HG03066 (cell line): ENCODE measurements at regions not wholly inside any gene's neighbourhood (a gene's known extent, or its start where the extent isn't known, plus 50 kb on each side); places are given as distances from the start of the nearest gene placed in this dataset.

Experiments used
- ATAC-seq: cut with Tn5 transposase; IDR thresholded peaks from one replicate; pipeline ENCODE4 v1.9.1; 2021; ENCODE audit warnings: low read depth; ENCODE audit not compliant: unreplicated experiment

- ATAC-seq = no peak
These were observed 102.0 kb upstream of the ARHGAP24 start for GRCh38 chr4:85372966-85373365.

- ATAC-seq = no peak
These were observed 98.7 kb upstream of the ARHGAP24 start for GRCh38 chr4:85376285-85376684.

GRCh38 chr4:85381968-85382367 lies 93.0 kb upstream of the ARHGAP24 start:
- no peak for ATAC-seq

GRCh38 chr4:85391071-85391470 lies 83.9 kb upstream of the ARHGAP24 start:
- no peak for ATAC-seq

- ATAC-seq = peak; percentile 86
These were observed 83.2 kb upstream of the ARHGAP24 start for GRCh38 chr4:85391589-85392410.

GRCh38 chr4:85393201-85393600 lies 81.7 kb upstream of the ARHGAP24 start:
- peak; percentile 50 for ATAC-seq

- no peak for ATAC-seq
These were observed 76.7 kb upstream of the ARHGAP24 start for GRCh38 chr4:85398276-85398675.

- ATAC-seq = peak; percentile 71
These were observed 75.7 kb upstream of the ARHGAP24 start for GRCh38 chr4:85399270-85399669.

GRCh38 chr4:85402371-85402770 lies 72.6 kb upstream of the ARHGAP24 start:
- no peak for ATAC-seq

GRCh38 chr4:85406185-85406584 lies 68.8 kb upstream of the ARHGAP24 start:
- ATAC-seq = no peak

- no peak for ATAC-seq
These were observed 67.4 kb upstream of the ARHGAP24 start for GRCh38 chr4:85407546-85407945.

GRCh38 chr4:85408301-85408700 lies 66.6 kb upstream of the ARHGAP24 start:
- ATAC-seq = no peak

GRCh38 chr4:85409251-85409650 lies 65.7 kb upstream of the ARHGAP24 start:
- ATAC-seq = no peak

- ATAC-seq = no peak
These were observed 63.6 kb upstream of the ARHGAP24 start for GRCh38 chr4:85411386-85411785.

- no peak for ATAC-seq
These were observed 60.0 kb upstream of the ARHGAP24 start for GRCh38 chr4:85414972-85415371.

GRCh38 chr4:85416094-85416493 lies 58.9 kb upstream of the ARHGAP24 start:
- ATAC-seq = no peak

- no peak for ATAC-seq
These were observed 55.8 kb upstream of the ARHGAP24 start for GRCh38 chr4:85419103-85419502.

GRCh38 chr4:85420831-85421230 lies 54.1 kb upstream of the ARHGAP24 start:
- ATAC-seq = peak; percentile 62

- ATAC-seq = no peak
These were observed 51.5 kb upstream of the ARHGAP24 start for GRCh38 chr4:85423431-85423830.
